ENCODE measurements at regions not wholly inside any gene's neighbourhood (a gene's known extent, or its start where the extent isn't known, plus 50 kb on each side); places are given as distances from the start of the nearest gene placed in this dataset.

GRCh38 chr6:151671195-151671594 lies 136.3 kb upstream of the ESR1 start:
- TF ChIP-seq EP300 (IDR thresholded peaks at IDR 0.05; ENCODE audit: borderline replicate concordance), result no peak
- TF ChIP-seq, protein P1, sequence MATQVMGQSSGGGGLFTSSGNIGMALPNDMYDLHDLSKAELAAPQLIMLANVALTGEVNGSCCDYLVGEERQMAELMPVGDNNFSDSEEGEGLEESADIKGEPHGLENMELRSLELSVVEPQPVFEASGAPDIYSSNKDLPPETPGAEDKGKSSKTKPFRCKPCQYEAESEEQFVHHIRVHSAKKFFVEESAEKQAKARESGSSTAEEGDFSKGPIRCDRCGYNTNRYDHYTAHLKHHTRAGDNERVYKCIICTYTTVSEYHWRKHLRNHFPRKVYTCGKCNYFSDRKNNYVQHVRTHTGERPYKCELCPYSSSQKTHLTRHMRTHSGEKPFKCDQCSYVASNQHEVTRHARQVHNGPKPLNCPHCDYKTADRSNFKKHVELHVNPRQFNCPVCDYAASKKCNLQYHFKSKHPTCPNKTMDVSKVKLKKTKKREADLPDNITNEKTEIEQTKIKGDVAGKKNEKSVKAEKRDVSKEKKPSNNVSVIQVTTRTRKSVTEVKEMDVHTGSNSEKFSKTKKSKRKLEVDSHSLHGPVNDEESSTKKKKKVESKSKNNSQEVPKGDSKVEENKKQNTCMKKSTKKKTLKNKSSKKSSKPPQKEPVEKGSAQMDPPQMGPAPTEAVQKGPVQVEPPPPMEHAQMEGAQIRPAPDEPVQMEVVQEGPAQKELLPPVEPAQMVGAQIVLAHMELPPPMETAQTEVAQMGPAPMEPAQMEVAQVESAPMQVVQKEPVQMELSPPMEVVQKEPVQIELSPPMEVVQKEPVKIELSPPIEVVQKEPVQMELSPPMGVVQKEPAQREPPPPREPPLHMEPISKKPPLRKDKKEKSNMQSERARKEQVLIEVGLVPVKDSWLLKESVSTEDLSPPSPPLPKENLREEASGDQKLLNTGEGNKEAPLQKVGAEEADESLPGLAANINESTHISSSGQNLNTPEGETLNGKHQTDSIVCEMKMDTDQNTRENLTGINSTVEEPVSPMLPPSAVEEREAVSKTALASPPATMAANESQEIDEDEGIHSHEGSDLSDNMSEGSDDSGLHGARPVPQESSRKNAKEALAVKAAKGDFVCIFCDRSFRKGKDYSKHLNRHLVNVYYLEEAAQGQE (IDR thresholded peaks at IDR 0.05; ENCODE audit: low read depth), result no peak
- no peak for TF ChIP-seq NFIC (IDR thresholded peaks at IDR 0.05)
- TF ChIP-seq, protein P2, sequence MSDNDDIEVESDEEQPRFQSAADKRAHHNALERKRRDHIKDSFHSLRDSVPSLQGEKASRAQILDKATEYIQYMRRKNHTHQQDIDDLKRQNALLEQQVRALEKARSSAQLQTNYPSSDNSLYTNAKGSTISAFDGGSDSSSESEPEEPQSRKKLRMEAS (IDR thresholded peaks at IDR 0.05), result no peak
- no peak for TF ChIP-seq TAF1 (IDR thresholded peaks at IDR 0.05; ENCODE audit: low read depth)
- no peak for TF ChIP-seq CEBPB (IDR thresholded peaks at IDR 0.05)

Measured in Ishikawa (cell line).